Ascending aorta (tissue), 2 donors: ENCODE measurements at regions not wholly inside any gene's neighbourhood (a gene's known extent, or its start where the extent isn't known, plus 50 kb on each side); places are given as distances from the start of the nearest gene placed in this dataset.
"Not testable (repeated sequence)": the region's sequence is repeated elsewhere in the genome, so short reads cannot be mapped to it uniquely, and the experiment has no call there.

Source experiments
- DNase-seq, 2 donors: peaks; one replicate each; pipeline ENCODE4 v3.0.0-alpha.2; 2019; ENCODE audit warnings: low spot score in 2 of 2
- H3K27ac ChIP-seq, 2 donors: fragments of 200-600 bp; sonication (generic); one replicate each; pipeline ENCODE4 v1.5.1; 2016 to 2017; ENCODE audit warnings: mild to moderate bottlenecking in 1 of 2
- H3K27me3 ChIP-seq: fragments of 200-600 bp; sonication (generic); one replicate; pipeline ENCODE4 v1.5.1; 2017
- H3K36me3 ChIP-seq, 2 donors: fragments of 200-600 bp; sonication (generic); one replicate each; pipeline ENCODE4 v1.5.1; 2016
- H3K4me1 ChIP-seq, 2 donors: fragments of 200-600 bp; sonication (generic); one replicate each; pipeline ENCODE4 v1.5.1; 2016 to 2017; ENCODE audit warnings: mild to moderate bottlenecking in 1 of 2
- H3K4me3 ChIP-seq, 2 donors: fragments of 200-600 bp; sonication (generic); one replicate each; pipeline ENCODE4 v1.5.1; 2016 to 2017; ENCODE audit warnings: mild to moderate bottlenecking in 1 of 2
- H3K9me3 ChIP-seq, 2 donors: fragments of 200-600 bp; sonication (generic); one replicate each; pipeline ENCODE4 v1.5.1; 2016
- intact Hi-C: fragments of 100-400 bp; cut with DNase I; formaldehyde crosslinking; loops from one replicate; pipeline ENCODE4 v1.15.1; 2023
- TF ChIP-seq, protein P1 (sequence below), 3 experiments: fragments of 200-600 bp in 2 of 3; fragments of 450-650 bp in 1 of 3; sonication (generic) in 2 of 3; IDR thresholded peaks; one replicate each; pipeline ENCODE4 v1.5.1; 2016 to 2019; ENCODE audit warnings: antibody characterized with exemption in 3 of 3, mild to moderate bottlenecking in 1 of 3, moderate library complexity in 1 of 3

DNA sequence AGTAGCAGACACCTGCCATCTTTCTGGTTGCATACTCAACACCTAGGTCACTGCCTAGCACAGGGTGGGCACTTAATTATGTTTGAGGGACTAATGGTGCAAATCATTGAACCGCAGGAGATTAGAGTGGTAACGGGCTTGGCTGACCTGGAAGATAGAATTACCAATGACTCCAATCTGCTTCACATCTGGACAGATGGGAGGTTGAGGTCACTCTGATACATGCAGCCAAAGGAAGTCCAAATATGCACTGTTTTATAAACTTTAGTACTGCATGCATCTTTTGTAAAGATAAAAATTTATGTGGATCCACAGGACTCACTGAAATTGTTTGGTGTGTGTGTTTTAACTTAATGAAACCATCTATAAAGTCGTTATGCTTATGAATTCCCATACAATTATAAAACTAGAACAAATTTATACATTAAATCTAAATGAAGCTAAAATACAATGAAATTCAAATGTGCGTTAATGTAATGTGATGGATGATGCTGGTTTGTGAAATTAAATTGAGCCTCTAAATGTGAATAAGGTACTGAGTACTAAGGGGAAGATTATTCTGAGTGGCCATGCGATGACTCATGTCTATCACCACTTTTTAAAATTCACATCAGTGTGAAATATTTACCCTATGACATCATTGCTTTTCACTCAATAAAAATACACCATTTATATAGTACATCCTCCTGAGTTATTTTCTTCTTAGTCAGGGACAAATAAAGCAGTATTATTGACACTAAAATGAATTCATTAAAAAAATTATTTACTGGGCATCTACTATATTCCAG, 224.7 kb upstream of the FAM78B start:
- no peak overlapping the region for H3K4me3 ChIP-seq
- intact Hi-C loops: no loop called here
- no peaks in the 10 kb centered on the region for H3K9me3 ChIP-seq
- no peaks in the 10 kb centered on the region for H3K4me1 ChIP-seq
- DNase-seq: no peak
- H3K27ac ChIP-seq: no peak overlapping the region
- H3K27me3 ChIP-seq: no peaks in the 10 kb centered on the region
- TF ChIP-seq, protein P1, sequence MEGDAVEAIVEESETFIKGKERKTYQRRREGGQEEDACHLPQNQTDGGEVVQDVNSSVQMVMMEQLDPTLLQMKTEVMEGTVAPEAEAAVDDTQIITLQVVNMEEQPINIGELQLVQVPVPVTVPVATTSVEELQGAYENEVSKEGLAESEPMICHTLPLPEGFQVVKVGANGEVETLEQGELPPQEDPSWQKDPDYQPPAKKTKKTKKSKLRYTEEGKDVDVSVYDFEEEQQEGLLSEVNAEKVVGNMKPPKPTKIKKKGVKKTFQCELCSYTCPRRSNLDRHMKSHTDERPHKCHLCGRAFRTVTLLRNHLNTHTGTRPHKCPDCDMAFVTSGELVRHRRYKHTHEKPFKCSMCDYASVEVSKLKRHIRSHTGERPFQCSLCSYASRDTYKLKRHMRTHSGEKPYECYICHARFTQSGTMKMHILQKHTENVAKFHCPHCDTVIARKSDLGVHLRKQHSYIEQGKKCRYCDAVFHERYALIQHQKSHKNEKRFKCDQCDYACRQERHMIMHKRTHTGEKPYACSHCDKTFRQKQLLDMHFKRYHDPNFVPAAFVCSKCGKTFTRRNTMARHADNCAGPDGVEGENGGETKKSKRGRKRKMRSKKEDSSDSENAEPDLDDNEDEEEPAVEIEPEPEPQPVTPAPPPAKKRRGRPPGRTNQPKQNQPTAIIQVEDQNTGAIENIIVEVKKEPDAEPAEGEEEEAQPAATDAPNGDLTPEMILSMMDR (IDR thresholded peaks at IDR 0.05): no peak
- no peaks in the 10 kb centered on the region for H3K36me3 ChIP-seq

GRCh38 chr1:166395729-166396128, 228.9 kb upstream of the FAM78B start:
- no peak overlapping the region for H3K27ac ChIP-seq
- H3K4me3 ChIP-seq: no peak overlapping the region
- no peak for DNase-seq
- no peaks in the 10 kb centered on the region for H3K27me3 ChIP-seq
- intact Hi-C loops: no loop called here
- H3K36me3 ChIP-seq: no peaks in the 10 kb centered on the region
- TF ChIP-seq, protein P1 (IDR thresholded peaks at IDR 0.05): no peak
- H3K9me3 ChIP-seq: no peaks in the 10 kb centered on the region
- H3K4me1 ChIP-seq: no peaks in the 10 kb centered on the region

DNA sequence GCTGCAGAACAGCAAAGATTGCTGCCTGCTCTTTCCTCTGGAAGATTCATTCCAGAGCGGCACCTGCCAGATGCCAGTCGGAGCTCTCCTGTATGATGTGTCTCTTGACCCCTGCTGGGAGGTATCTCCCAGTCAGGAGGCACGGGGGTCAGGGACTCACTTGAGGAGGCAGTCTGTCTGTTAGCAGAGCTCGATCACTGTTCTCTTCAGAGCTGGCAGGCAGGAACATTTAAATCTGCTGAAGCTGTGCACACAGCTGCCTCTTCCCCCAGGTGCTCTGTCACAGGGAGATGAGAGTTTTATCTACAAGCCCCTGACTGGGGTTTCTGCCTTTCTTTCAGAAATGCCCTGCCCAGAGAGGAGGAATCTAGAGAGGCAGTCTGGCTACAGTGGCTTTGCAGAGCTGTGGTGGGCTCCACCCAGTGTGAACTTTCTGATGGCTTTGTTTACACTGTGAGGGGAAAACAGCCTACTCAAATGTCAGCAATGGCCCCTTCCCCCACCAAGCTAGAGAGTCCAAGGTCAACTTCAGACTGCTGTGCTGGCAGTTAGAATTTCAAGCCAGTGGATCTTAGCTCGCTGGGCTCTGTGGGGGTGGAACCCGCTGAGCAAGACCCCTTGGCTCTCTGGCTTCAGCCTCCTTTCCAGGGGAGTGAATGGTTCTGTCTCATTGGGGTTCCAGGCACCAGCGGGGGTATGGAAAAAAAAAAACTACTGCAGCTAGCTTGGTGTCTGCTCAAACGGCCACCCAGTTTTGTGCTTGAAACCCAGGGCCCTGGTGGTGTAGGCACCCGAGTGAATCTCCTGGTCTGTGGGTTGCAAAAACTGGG, 242.7 kb upstream of the FAM78B start:
- intact Hi-C loops, H3K27ac ChIP-seq, H3K36me3 ChIP-seq: not testable (repeated sequence)

DNA sequence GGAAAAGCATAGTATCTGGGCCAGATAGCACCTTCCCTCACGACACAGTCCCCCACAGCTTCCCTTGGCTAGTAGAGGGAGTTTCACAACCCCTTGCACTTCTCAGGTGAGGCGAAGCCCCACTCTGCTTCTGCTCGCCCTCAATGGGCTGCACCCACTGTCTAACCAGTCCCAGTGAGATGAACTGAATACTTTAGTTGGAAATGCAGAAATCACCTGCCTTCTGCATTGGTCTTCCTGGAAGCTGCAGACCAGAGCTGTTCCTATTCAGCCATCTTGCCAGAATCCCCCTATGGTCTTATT, 243.2 kb upstream of the FAM78B start:
- intact Hi-C loops: no loop called here

More for the DNA sequence above, 242.7 kb upstream of the FAM78B start:
- H3K27me3 ChIP-seq, H3K9me3 ChIP-seq, DNase-seq, H3K4me3 ChIP-seq, H3K4me1 ChIP-seq: not testable (repeated sequence)

GRCh38 chr1:166416831-166417230, 250.0 kb upstream of the FAM78B start:
- H3K4me3 ChIP-seq, DNase-seq, H3K36me3 ChIP-seq, H3K4me1 ChIP-seq, H3K27me3 ChIP-seq, H3K27ac ChIP-seq, intact Hi-C loops, H3K9me3 ChIP-seq: not testable (repeated sequence)

More for the DNA sequence above, 243.2 kb upstream of the FAM78B start:
- no peak for DNase-seq
- no peaks in the 10 kb centered on the region for H3K27me3 ChIP-seq
- TF ChIP-seq, protein P1 (IDR thresholded peaks at IDR 0.05): no peak
- no peaks in the 10 kb centered on the region for H3K4me1 ChIP-seq
- H3K4me3 ChIP-seq: no peak overlapping the region
- no peaks in the 10 kb centered on the region for H3K36me3 ChIP-seq
- H3K9me3 ChIP-seq: no peaks in the 10 kb centered on the region
- no peak overlapping the region for H3K27ac ChIP-seq

DNA sequence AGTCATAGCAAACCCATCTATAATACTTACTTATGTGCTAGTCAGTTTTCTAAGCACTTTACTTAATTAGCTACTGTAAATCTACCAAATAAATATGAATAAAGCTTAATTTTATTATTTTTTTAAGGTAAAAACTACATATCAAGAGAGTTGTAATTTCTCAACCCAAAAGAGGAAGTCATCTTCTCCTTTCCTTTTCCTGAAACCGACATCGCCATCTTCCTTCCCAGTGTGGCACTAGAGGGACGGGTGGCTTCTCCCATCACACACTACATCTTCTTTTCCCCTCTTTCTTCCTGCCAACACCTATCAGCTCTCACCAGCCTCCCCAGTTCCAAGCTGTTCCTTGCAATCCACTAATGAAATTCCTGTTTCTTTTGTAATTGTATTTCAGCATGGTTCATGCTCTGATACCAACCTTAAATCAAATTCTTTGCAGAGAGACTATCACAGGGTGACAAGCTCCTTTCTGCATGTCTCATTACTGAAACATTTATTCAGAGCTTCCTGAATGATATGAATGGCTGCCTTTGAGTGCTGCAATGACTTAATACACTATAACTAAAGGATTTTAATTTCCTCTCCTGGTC, 251.6 kb upstream of the FAM78B start:
- TF ChIP-seq, protein P1 (IDR thresholded peaks at IDR 0.05): no peak
- Histone ChIP-seq H3K27me3 (no peaks in the 10 kb centered on the region), H3K4me1 (no peaks in the 10 kb centered on the region), H3K9me3 (no peaks in the 10 kb centered on the region), H3K27ac (no peak overlapping the region), H3K36me3 (no peaks in the 10 kb centered on the region), H3K4me3 (no peak overlapping the region)
- no peak for DNase-seq
- intact Hi-C loops: no loop called here

DNA sequence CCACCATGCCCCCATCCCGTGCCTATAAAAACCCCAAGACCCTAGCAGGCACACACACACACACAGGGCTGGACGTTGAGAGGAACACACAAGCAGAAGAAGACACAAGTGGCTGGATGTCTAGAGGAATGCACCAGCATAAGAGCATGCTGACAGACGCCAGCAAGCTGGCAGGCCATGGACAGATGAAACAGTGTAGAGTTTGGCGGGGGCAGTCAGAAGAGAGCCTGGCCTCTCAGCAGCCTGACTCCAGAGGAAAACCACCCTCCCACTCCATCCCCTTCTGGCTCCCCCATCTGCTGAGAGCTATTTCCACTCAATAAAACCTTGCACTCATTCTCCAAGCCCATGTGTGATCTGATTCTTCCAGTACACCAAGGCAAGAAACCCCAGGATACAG, 255.8 kb upstream of the FAM78B start:
- H3K9me3 ChIP-seq, DNase-seq, H3K27me3 ChIP-seq, intact Hi-C loops, H3K4me1 ChIP-seq, H3K4me3 ChIP-seq, H3K27ac ChIP-seq, H3K36me3 ChIP-seq: not testable (repeated sequence)
